ENCODE measurements at regions not wholly inside any gene's neighbourhood (a gene's known extent, or its start where the extent isn't known, plus 50 kb on each side); places are given as distances from the start of the nearest gene placed in this dataset.

- DNase-seq (ENCODE audit: insufficient read length, low spot score) (no peak), FAIRE-seq (no peak)
- no peak for TF ChIP-seq CTCF (IDR thresholded peaks at IDR 0.05; ENCODE audit: insufficient read depth, missing control alignments)
Observed at GRCh38 chr7:19407270-19407669, 262.0 kb upstream of the FERD3L start.

GRCh38 chr7:19405541-19405940 lies 260.3 kb upstream of the FERD3L start:
- DNase-seq (ENCODE audit: insufficient read length, low spot score) (no peak), FAIRE-seq (no peak)
- no peak for TF ChIP-seq CTCF (IDR thresholded peaks at IDR 0.05; ENCODE audit: insufficient read depth, missing control alignments)

GRCh38 chr7:19404912-19405329 lies 259.7 kb upstream of the FERD3L start:
- FAIRE-seq (no peak), DNase-seq (ENCODE audit: insufficient read length, low spot score) (no peak)
- no peak for TF ChIP-seq CTCF (IDR thresholded peaks at IDR 0.05; ENCODE audit: insufficient read depth, missing control alignments)

GRCh38 chr7:19403691-19404090 lies 258.5 kb upstream of the FERD3L start:
- DNase-seq (ENCODE audit: insufficient read length, low spot score) = no peak
- TF ChIP-seq CTCF (IDR thresholded peaks at IDR 0.05; ENCODE audit: insufficient read depth, missing control alignments) = no peak
- no peak for FAIRE-seq

GRCh38 chr7:19401461-19401860 lies 256.2 kb upstream of the FERD3L start:
- no peak for DNase-seq (ENCODE audit: insufficient read length, low spot score)
- TF ChIP-seq CTCF (IDR thresholded peaks at IDR 0.05; ENCODE audit: insufficient read depth, missing control alignments) = no peak
- no peak for FAIRE-seq

- FAIRE-seq = no peak
- DNase-seq (ENCODE audit: insufficient read length, low spot score) = no peak
- TF ChIP-seq CTCF (IDR thresholded peaks at IDR 0.05; ENCODE audit: insufficient read depth, missing control alignments) = no peak
Observed at GRCh38 chr7:19400758-19401254, 255.6 kb upstream of the FERD3L start.

GRCh38 chr7:19397911-19398310 lies 252.7 kb upstream of the FERD3L start:
- FAIRE-seq = no peak
- no peak for DNase-seq (ENCODE audit: insufficient read length, low spot score)
- TF ChIP-seq CTCF (IDR thresholded peaks at IDR 0.05; ENCODE audit: insufficient read depth, missing control alignments) = no peak

Measured in D721Med (cell line).